Peyer's patch (tissue), 4 donors: ENCODE measurements at regions not wholly inside any gene's neighbourhood (a gene's known extent, or its start where the extent isn't known, plus 50 kb on each side); places are given as distances from the start of the nearest gene placed in this dataset.

Experiments
- POLR2A ChIP-seq, 2 donors: fragments of 450-650 bp; IDR thresholded peaks; one replicate each; pipeline ENCODE4 v1.5.1; 2017; ENCODE audit warnings: antibody characterized with exemption in 2 of 2, mild to moderate bottlenecking in 2 of 2, moderate library complexity in 2 of 2
- TF ChIP-seq, protein P1 (sequence below), 6 experiments: fragments of 450-650 bp in 4 of 6; fragments of 200-600 bp in 2 of 6; sonication (generic) in 1 of 6; IDR thresholded peaks; one replicate each; pipeline ENCODE4 v1.5.1; 2017 to 2019; ENCODE audit warnings: antibody characterized with exemption in 6 of 6, mild to moderate bottlenecking in 3 of 6, moderate library complexity in 1 of 6

DNA sequence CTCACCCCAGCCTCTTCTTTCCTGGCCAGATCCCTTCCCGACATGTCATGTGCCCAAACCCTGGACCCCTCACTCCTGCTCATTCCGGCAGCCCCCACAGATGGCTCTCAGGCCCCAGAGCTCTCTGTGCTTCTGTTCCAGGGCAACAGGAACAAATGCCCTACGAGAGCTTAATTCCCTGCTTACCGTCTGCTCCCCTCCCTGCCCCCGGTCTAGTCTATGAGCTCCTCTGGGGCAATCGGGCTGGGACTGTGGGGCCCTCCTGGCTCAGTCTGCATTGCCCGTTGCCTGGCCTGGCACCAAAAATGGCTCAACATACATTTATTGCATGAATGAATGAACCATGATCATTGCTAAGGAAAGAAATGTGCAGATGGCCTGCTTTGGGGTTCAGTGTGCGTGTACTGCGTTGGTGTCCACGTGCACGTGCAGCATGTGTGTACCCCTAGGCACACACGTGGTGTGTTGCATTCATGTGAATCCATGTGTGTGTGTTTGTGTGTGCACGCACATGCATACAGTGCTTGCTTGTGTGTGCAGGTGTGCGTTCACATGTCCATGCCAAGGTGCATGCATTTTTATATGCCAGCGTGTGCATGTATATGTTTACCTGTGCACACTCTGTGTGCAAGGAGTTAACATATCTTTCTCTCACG lies 201.2 kb upstream of the IER5L start:
- TF ChIP-seq, protein P1, sequence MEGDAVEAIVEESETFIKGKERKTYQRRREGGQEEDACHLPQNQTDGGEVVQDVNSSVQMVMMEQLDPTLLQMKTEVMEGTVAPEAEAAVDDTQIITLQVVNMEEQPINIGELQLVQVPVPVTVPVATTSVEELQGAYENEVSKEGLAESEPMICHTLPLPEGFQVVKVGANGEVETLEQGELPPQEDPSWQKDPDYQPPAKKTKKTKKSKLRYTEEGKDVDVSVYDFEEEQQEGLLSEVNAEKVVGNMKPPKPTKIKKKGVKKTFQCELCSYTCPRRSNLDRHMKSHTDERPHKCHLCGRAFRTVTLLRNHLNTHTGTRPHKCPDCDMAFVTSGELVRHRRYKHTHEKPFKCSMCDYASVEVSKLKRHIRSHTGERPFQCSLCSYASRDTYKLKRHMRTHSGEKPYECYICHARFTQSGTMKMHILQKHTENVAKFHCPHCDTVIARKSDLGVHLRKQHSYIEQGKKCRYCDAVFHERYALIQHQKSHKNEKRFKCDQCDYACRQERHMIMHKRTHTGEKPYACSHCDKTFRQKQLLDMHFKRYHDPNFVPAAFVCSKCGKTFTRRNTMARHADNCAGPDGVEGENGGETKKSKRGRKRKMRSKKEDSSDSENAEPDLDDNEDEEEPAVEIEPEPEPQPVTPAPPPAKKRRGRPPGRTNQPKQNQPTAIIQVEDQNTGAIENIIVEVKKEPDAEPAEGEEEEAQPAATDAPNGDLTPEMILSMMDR (IDR thresholded peaks at IDR 0.05) = no peak
- TF ChIP-seq POLR2A (IDR thresholded peaks at IDR 0.05) = no peak
